Spleen (tissue), 11 donors: ENCODE measurements at regions not wholly inside any gene's neighbourhood (a gene's known extent, or its start where the extent isn't known, plus 50 kb on each side); places are given as distances from the start of the nearest gene placed in this dataset.

Experiments
- DNase-seq: peaks from one replicate; pipeline ENCODE4 v3.0.0-alpha.2; 2020
- H3K27ac ChIP-seq, 8 donors: fragments of 200-600 bp; sonication (generic) in 7 of 8; 1 replicate in 4 of 8; 2 replicates in 4 of 8; pipeline versions ENCODE4 v1.5.0 to v1.8.0; 2016 to 2021; ENCODE audit warnings: inconsistent platforms in 4 of 8, mild to moderate bottlenecking in 4 of 8, moderate library complexity in 1 of 8
- H3K27me3 ChIP-seq, 7 donors: fragments of 200-600 bp; sonication (generic) in 6 of 7; replicated peaks in 1 of 7; 1 replicate in 4 of 7; 2 replicates in 3 of 7; pipeline versions ENCODE4 v1.5.0 to v1.8.0; 2016 to 2021; ENCODE audit warnings: inconsistent platforms in 3 of 7, mild to moderate bottlenecking in 1 of 7
- H3K36me3 ChIP-seq, 6 donors: fragments of 200-600 bp; sonication (generic) in 5 of 6; 1 replicate in 4 of 6; 2 replicates in 2 of 6; pipeline versions ENCODE4 v1.5.0 to v1.8.0; 2016 to 2021; ENCODE audit warnings: inconsistent platforms in 2 of 6
- H3K4me1 ChIP-seq, 6 donors: fragments of 200-600 bp; sonication (generic) in 5 of 6; 1 replicate in 3 of 6; 2 replicates in 3 of 6; pipeline versions ENCODE4 v1.5.0 to v1.8.0; 2016 to 2021; ENCODE audit warnings: inconsistent platforms in 3 of 6
- H3K4me3 ChIP-seq, 8 donors: fragments of 200-600 bp; sonication (generic) in 7 of 8; 1 replicate in 4 of 8; 2 replicates in 4 of 8; pipeline versions ENCODE4 v1.5.0 to v1.8.0; 2016 to 2021; ENCODE audit warnings: inconsistent platforms in 4 of 8, mild to moderate bottlenecking in 4 of 8, moderate library complexity in 2 of 8
- H3K9me3 ChIP-seq, 8 donors: fragments of 200-600 bp; sonication (generic) in 7 of 8; 1 replicate in 4 of 8; 2 replicates in 4 of 8; pipeline versions ENCODE4 v1.5.0 to v1.8.0; 2016 to 2021; ENCODE audit warnings: inconsistent platforms in 4 of 8
- POLR2A ChIP-seq, 3 donors: fragments of 450-650 bp; IDR thresholded peaks; one replicate each; pipeline ENCODE4 v1.5.1; 2017; ENCODE audit warnings: antibody characterized with exemption in 3 of 3, mild to moderate bottlenecking in 1 of 3
- POLR2AphosphoS5 ChIP-seq, 3 donors: sonication (generic); formaldehyde crosslinking; IDR thresholded peaks; one replicate each; pipeline ENCODE4 v1.5.1; 2017; ENCODE audit warnings: antibody characterized with exemption in 3 of 3
- WGBS, 5 donors: extraction: QIAGEN DNeasy Blood & Tissue Kit in 3 of 5; methylation state at CpG; one replicate each; pipeline versions ENCODE4 v1.1.5 to v1.1.7; 2013 to 2018; 5-methylcytosine and 5-hydroxymethylcytosine counted together
- intact Hi-C: fragments of 100-400 bp; cut with DNase I; formaldehyde crosslinking; loops from one replicate; pipeline ENCODE4 v1.15.0; 2023; ENCODE audit warnings: low total_unique reads
- TF ChIP-seq, protein P1 (sequence below), 11 experiments: fragments of 200-600 bp in 7 of 11; fragments of 450-650 bp in 4 of 11; sonication (generic) in 4 of 11; IDR thresholded peaks in 8 of 11; conservative IDR thresholded peaks in 3 of 11; 1 replicate in 7 of 11; 2 replicates in 4 of 11; pipeline versions ENCODE4 v1.4.0 to v1.8.0; 2016 to 2021; ENCODE audit warnings: antibody characterized with exemption in 11 of 11, inconsistent platforms in 4 of 11, mild to moderate bottlenecking in 1 of 11
- donor health status: healthy with polysubstance abuse.
- donor health status: DM: no; HTN: no; CAD: no; lungs with moderate emphysema.
- donor health status: DM: no; HTN: no; CAD: no.
- donor health status: Bipolar disorder and iron deficiency.
- donor health status: healthy.
- donor health status: DM: no; HTN: no; CAD: no.
- donor health status: DM: yes; HTN: yes; CAD: no.

DNA sequence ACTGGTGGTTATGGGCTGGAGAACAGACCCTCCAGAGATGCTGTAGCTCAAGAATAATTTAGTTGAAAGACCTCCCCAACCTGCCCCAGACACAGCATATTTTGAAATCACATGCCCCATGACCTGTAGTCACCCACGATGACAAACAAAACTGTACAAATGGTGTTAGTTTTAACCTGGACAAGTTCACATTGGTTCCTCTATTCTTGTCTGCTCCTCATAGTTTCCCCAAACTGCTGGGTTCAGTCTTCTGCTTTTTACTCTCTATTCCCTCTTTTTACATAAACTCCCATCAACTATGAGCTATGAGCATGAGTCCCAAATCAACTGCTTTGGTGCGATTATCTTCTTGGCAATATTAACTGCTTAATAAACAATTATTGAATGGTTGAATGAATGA lies 365.3 kb upstream of the CLINT1 start:
- WGBS, 5 donors, result 58 to 72% (median 62%) methylated on average over 2 of the region's 2 CpGs
- Histone ChIP-seq H3K9me3 (peaks cover 0 to 4% (median 0%) of the 10 kb centered on the region in 8 donors), H3K4me3 (no peak overlapping the region), H3K27me3 (no peaks in the 10 kb centered on the region), H3K27ac (peak overlapping the region in 5 of 8 donors; percentile 19 to 60 (median 53)), H3K36me3 (no peaks in the 10 kb centered on the region), H3K4me1 (no peaks in the 10 kb centered on the region)
- intact Hi-C loops, result no loop called here
- DNase-seq, result no peak
- TF ChIP-seq POLR2A (IDR thresholded peaks at IDR 0.05) (no peak), POLR2AphosphoS5 (IDR thresholded peaks at IDR 0.05) (no peak)
- TF ChIP-seq, protein P1, sequence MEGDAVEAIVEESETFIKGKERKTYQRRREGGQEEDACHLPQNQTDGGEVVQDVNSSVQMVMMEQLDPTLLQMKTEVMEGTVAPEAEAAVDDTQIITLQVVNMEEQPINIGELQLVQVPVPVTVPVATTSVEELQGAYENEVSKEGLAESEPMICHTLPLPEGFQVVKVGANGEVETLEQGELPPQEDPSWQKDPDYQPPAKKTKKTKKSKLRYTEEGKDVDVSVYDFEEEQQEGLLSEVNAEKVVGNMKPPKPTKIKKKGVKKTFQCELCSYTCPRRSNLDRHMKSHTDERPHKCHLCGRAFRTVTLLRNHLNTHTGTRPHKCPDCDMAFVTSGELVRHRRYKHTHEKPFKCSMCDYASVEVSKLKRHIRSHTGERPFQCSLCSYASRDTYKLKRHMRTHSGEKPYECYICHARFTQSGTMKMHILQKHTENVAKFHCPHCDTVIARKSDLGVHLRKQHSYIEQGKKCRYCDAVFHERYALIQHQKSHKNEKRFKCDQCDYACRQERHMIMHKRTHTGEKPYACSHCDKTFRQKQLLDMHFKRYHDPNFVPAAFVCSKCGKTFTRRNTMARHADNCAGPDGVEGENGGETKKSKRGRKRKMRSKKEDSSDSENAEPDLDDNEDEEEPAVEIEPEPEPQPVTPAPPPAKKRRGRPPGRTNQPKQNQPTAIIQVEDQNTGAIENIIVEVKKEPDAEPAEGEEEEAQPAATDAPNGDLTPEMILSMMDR (IDR thresholded peaks at IDR 0.05 in 8 of 11, conservative IDR thresholded peaks at IDR 0.05 in 3 of 11), result no peak

DNA sequence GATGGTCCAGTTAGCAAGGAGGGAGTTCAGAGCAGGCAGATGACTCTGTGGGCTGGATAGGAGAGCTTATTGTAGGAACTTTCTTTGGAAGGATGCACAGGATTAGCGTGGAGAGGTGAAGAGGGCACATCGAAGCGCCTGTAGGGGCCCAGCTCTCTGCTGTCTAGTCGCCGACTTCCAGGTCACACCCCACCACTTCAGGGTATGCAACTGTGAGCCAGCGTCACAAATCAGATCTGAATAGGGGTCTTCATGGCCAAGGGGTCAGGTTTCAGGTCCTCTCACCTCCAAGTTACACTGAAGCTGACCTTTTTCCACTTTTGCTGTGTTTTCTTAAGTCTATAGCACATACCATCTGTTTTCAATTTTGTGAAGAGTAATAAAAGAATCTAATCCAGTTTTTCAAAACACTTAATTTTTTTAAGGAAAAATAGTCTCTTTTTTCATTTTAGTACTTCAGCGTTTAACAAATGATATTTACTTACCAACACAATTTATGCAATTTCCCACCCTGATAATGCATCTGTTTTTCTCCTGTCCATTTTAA lies 364.2 kb upstream of the CLINT1 start:
- no peaks in the 10 kb centered on the region for H3K36me3 ChIP-seq
- H3K9me3 ChIP-seq, result peaks cover 0 to 4% (median 0%) of the 10 kb centered on the region in 8 donors
- no peak for DNase-seq
- no peak overlapping the region for H3K27ac ChIP-seq
- H3K4me1 ChIP-seq, result no peaks in the 10 kb centered on the region
- H3K4me3 ChIP-seq, result no peak overlapping the region
- intact Hi-C loops, result no loop called here
- H3K27me3 ChIP-seq, result no peaks in the 10 kb centered on the region
- WGBS, 5 donors, result 78 to 85% (median 81%) methylated on average over 7 of the region's 7 CpGs
- no peak for TF ChIP-seq POLR2A (IDR thresholded peaks at IDR 0.05)
- TF ChIP-seq POLR2AphosphoS5 (IDR thresholded peaks at IDR 0.05), result no peak
- TF ChIP-seq, protein P1 (IDR thresholded peaks at IDR 0.05 in 8 of 11, conservative IDR thresholded peaks at IDR 0.05 in 3 of 11), result no peak

DNA sequence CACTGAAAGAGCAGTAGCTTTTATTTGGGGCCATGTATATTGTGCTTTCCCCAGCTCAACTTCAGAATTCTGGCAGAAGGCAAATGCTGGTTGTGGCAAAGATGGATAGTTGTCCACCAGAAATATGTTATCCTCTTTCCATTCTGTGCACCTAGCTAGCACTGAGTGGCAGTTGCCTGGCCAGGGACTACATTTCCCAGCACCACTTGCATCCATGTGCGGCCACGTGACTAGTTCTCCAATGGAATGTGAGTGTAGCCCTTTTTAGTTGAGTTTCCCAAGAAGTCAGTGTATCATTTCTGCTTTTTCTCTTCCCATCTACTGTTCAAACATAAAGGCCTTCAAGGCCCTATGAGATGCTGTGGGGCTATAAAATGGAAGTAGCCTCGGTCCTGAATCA lies 354.0 kb upstream of the CLINT1 start:
- H3K9me3 ChIP-seq, result peaks cover 0 to 4% (median 0%) of the 10 kb centered on the region in 8 donors
- TF ChIP-seq POLR2AphosphoS5 (IDR thresholded peaks at IDR 0.05) (no peak), POLR2A (IDR thresholded peaks at IDR 0.05) (no peak)
- TF ChIP-seq, protein P1 (IDR thresholded peaks at IDR 0.05 in 8 of 11, conservative IDR thresholded peaks at IDR 0.05 in 3 of 11), result no peak
- no peak overlapping the region for H3K4me3 ChIP-seq
- DNase-seq, result no peak
- H3K4me1 ChIP-seq, result no peaks in the 10 kb centered on the region
- no peaks in the 10 kb centered on the region for H3K27me3 ChIP-seq
- 71 to 89% (median 81%) methylated on average over 3 of the region's 3 CpGs for WGBS, 5 donors
- intact Hi-C loops, result no loop called here
- no peak overlapping the region for H3K27ac ChIP-seq
- H3K36me3 ChIP-seq, result no peaks in the 10 kb centered on the region

DNA sequence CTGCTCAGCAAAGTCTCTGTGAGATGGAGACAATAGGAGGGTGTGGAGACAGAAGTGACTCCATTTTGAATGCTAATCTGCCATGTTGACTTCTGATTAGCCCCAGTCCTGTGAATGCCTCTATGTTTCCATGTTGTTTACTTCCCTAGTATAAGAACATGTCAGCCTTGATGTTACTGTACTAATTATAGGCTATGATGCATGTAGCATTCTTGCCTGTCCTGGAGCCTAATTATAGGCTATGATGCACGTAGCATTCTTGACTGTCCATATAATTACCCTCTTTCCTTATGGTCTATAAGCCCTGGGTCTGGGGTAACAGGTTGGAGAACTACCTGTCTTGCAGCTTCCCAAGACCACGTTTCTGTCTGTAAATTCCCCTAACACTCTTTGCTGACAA lies 353.3 kb upstream of the CLINT1 start:
- no peak for DNase-seq
- TF ChIP-seq POLR2A (IDR thresholded peaks at IDR 0.05), result no peak
- TF ChIP-seq, protein P1 (IDR thresholded peaks at IDR 0.05 in 8 of 11, conservative IDR thresholded peaks at IDR 0.05 in 3 of 11), result no peak
- TF ChIP-seq POLR2AphosphoS5 (IDR thresholded peaks at IDR 0.05), result no peak
- Histone ChIP-seq H3K27ac (no peak overlapping the region), H3K27me3 (no peaks in the 10 kb centered on the region), H3K4me3 (no peak overlapping the region), H3K9me3 (peaks cover 0 to 4% (median 0%) of the 10 kb centered on the region in 8 donors), H3K36me3 (no peaks in the 10 kb centered on the region), H3K4me1 (no peaks in the 10 kb centered on the region)
- 69 to 90% (median 76%) methylated on average over 2 of the region's 2 CpGs for WGBS, 5 donors
- intact Hi-C loops, result no loop called here
